Type B pancreatic cell (in vitro differentiated cells): ENCODE measurements at regions not wholly inside any gene's neighbourhood (a gene's known extent, or its start where the extent isn't known, plus 50 kb on each side); places are given as distances from the start of the nearest gene placed in this dataset.

Experiments used
- DNase-seq: peaks from one replicate; pipeline ENCODE4 v3.0.0; 2021; ENCODE audit warnings: mixed read lengths; ENCODE audit not compliant: unreplicated experiment; ENCODE audit errors: extremely low spot score
- H3K27ac Mint-ChIP-seq: 2 replicates; pipeline ENCODE4 v1.8.0; 2021; ENCODE audit warnings: mild to moderate bottlenecking, mixed read lengths
- H3K27me3 Mint-ChIP-seq: 2 replicates; pipeline ENCODE4 v1.8.0; 2021; ENCODE audit warnings: mixed read lengths
- H3K36me3 Mint-ChIP-seq: 2 replicates; pipeline ENCODE4 v1.8.0; 2021; ENCODE audit warnings: mixed read lengths
- H3K4me1 Mint-ChIP-seq: one replicate; pipeline ENCODE4 v1.8.0; 2021; ENCODE audit warnings: mixed read lengths; ENCODE audit not compliant: unreplicated experiment
- H3K4me3 Mint-ChIP-seq: 2 replicates; pipeline ENCODE4 v1.8.0; 2021; ENCODE audit warnings: mild to moderate bottlenecking, mixed read lengths
- H3K9me3 Mint-ChIP-seq: 2 replicates; pipeline ENCODE4 v1.8.0; 2021; ENCODE audit warnings: mixed read lengths
- CTCF ChIP-seq: fragments of 200-600 bp; sonication (generic); conservative IDR thresholded peaks from 2 replicates; pipeline ENCODE4 v1.5.0; 2021; ENCODE audit warnings: antibody characterized with exemption, mild to moderate bottlenecking

GRCh38 chr13:107753291-107753690, 462.0 kb downstream of the LIG4 start:
- TF ChIP-seq CTCF: no peak
- no peaks in the 10 kb centered on the region for H3K36me3 Mint-ChIP-seq
- no peaks in the 10 kb centered on the region for H3K9me3 Mint-ChIP-seq
- no peaks in the 10 kb centered on the region for H3K4me1 Mint-ChIP-seq
- no peak overlapping the region for H3K4me3 Mint-ChIP-seq
- H3K27me3 Mint-ChIP-seq: no peaks in the 10 kb centered on the region
- H3K27ac Mint-ChIP-seq: no peak overlapping the region
- no peak for DNase-seq

- TF ChIP-seq CTCF: no peak
- no peaks in the 10 kb centered on the region for H3K4me1 Mint-ChIP-seq
- no peak overlapping the region for H3K4me3 Mint-ChIP-seq
- DNase-seq: no peak
- H3K27ac Mint-ChIP-seq: no peak overlapping the region
- H3K27me3 Mint-ChIP-seq: peaks cover 4% of the 10 kb centered on the region
- H3K9me3 Mint-ChIP-seq: no peaks in the 10 kb centered on the region
- H3K36me3 Mint-ChIP-seq: no peaks in the 10 kb centered on the region
Observed at GRCh38 chr13:107743983-107744382, 471.4 kb downstream of the LIG4 start.

GRCh38 chr13:107743526-107743925, 471.8 kb downstream of the LIG4 start:
- H3K27me3 Mint-ChIP-seq: peaks cover 4% of the 10 kb centered on the region
- H3K9me3 Mint-ChIP-seq: no peaks in the 10 kb centered on the region
- no peaks in the 10 kb centered on the region for H3K36me3 Mint-ChIP-seq
- no peak for TF ChIP-seq CTCF
- no peak overlapping the region for H3K27ac Mint-ChIP-seq
- no peak overlapping the region for H3K4me3 Mint-ChIP-seq
- DNase-seq: no peak
- H3K4me1 Mint-ChIP-seq: no peaks in the 10 kb centered on the region

GRCh38 chr13:107743100-107743499, 472.2 kb downstream of the LIG4 start:
- H3K4me3 Mint-ChIP-seq: no peak overlapping the region
- no peak overlapping the region for H3K27ac Mint-ChIP-seq
- no peak for DNase-seq
- TF ChIP-seq CTCF: no peak
- no peaks in the 10 kb centered on the region for H3K9me3 Mint-ChIP-seq
- H3K4me1 Mint-ChIP-seq: no peaks in the 10 kb centered on the region
- H3K27me3 Mint-ChIP-seq: peaks cover 4% of the 10 kb centered on the region
- H3K36me3 Mint-ChIP-seq: no peaks in the 10 kb centered on the region

- no peaks in the 10 kb centered on the region for H3K4me1 Mint-ChIP-seq
- H3K36me3 Mint-ChIP-seq: no peaks in the 10 kb centered on the region
Observed at GRCh38 chr13:107742544-107742943, 472.8 kb downstream of the LIG4 start.

More at GRCh38 chr13:107742544-107742943, 472.8 kb downstream of the LIG4 start:
- peaks cover 4% of the 10 kb centered on the region for H3K27me3 Mint-ChIP-seq
- H3K27ac Mint-ChIP-seq: no peak overlapping the region
- DNase-seq: no peak
- no peak overlapping the region for H3K4me3 Mint-ChIP-seq
- no peaks in the 10 kb centered on the region for H3K9me3 Mint-ChIP-seq
- peak; percentile 34 for TF ChIP-seq CTCF
